Mucosa of stomach (tissue), 1 donor: ENCODE measurements at regions not wholly inside any gene's neighbourhood (a gene's known extent, or its start where the extent isn't known, plus 50 kb on each side); places are given as distances from the start of the nearest gene placed in this dataset.

Experiments
- H3K27me3 ChIP-seq: one replicate; pipeline ENCODE4 v1.7.0; 2013; ENCODE audit warnings: mild to moderate bottlenecking, low read length; ENCODE audit not compliant: control insufficient read depth, insufficient read depth
- H3K36me3 ChIP-seq: one replicate; pipeline ENCODE4 v1.7.0; 2013; ENCODE audit warnings: low read length; ENCODE audit not compliant: control insufficient read depth, insufficient read depth
- H3K4me1 ChIP-seq: one replicate; pipeline ENCODE4 v1.7.0; 2013; ENCODE audit warnings: mild to moderate bottlenecking, low read length; ENCODE audit not compliant: control insufficient read depth, insufficient read depth
- H3K4me3 ChIP-seq: one replicate; pipeline ENCODE4 v1.7.0; 2013; ENCODE audit warnings: low read length
- H3K9ac ChIP-seq: one replicate; pipeline ENCODE4 v1.7.0; 2013; ENCODE audit warnings: mild to moderate bottlenecking, low read length, moderate library complexity
- H3K9me3 ChIP-seq: one replicate; pipeline ENCODE4 v1.7.0; 2013; ENCODE audit warnings: mild to moderate bottlenecking, low read length, moderate library complexity; ENCODE audit not compliant: control insufficient read depth
- donor health status: Pancreatic carcinoma.

GRCh38 chr20:41895241-41896032 is 277.3 kb upstream of the CHD6 start:
- no peaks in the 10 kb centered on the region for H3K9me3 ChIP-seq
- no peak overlapping the region for H3K4me3 ChIP-seq
- no peaks in the 10 kb centered on the region for H3K4me1 ChIP-seq
- H3K9ac ChIP-seq, result no peak overlapping the region
- H3K36me3 ChIP-seq, result no peaks in the 10 kb centered on the region
- no peaks in the 10 kb centered on the region for H3K27me3 ChIP-seq

- H3K9me3 ChIP-seq, result no peaks in the 10 kb centered on the region
- H3K4me1 ChIP-seq, result no peaks in the 10 kb centered on the region
- no peak overlapping the region for H3K9ac ChIP-seq
- no peaks in the 10 kb centered on the region for H3K27me3 ChIP-seq
- no peaks in the 10 kb centered on the region for H3K36me3 ChIP-seq
- no peak overlapping the region for H3K4me3 ChIP-seq
Observed at GRCh38 chr20:41894255-41894963, 276.2 kb upstream of the CHD6 start.

DNA sequence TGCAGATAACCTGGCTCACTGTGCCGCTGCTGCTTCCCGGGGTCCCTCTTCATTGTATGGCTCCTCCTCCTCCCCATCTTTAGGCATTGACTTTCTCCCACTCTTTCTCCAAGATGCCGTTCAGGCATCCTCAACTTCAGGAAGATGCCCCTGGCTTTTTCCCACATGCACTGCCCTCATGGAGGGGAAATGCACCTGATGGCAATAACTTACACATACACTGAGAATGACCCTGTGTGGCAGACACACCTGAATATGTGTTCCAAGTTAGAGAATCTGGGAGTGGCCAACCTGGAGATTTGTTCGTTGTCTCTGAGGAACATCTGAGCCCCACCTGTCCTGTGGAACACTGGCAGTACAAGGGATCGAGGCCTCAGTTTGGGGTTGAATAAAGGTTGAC is 273.9 kb upstream of the CHD6 start:
- no peaks in the 10 kb centered on the region for H3K36me3 ChIP-seq
- H3K4me3 ChIP-seq, result no peak overlapping the region
- H3K27me3 ChIP-seq, result no peaks in the 10 kb centered on the region
- no peaks in the 10 kb centered on the region for H3K4me1 ChIP-seq
- no peak overlapping the region for H3K9ac ChIP-seq
- no peaks in the 10 kb centered on the region for H3K9me3 ChIP-seq

DNA sequence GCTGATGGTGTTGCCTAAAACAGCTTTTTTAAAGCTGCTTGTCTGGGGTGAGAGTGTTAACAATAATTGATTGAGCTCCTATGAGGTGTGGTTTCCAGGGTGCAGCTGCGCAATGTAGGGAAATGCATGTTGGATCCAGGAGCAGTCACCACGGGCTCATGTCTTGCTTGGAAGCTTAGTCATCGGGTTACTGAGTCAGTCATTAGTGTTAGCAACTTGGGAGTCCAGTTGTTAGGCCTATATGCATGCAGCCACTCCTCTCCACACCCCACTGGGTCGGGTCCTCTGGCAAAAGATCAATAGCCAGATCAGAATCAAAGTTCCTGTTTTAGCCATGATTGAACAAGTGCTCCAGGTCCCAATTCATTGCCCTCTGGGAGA is 271.7 kb upstream of the CHD6 start:
- H3K9ac ChIP-seq, result no peak overlapping the region
- H3K4me3 ChIP-seq, result no peak overlapping the region
- no peaks in the 10 kb centered on the region for H3K4me1 ChIP-seq
- no peaks in the 10 kb centered on the region for H3K27me3 ChIP-seq
- no peaks in the 10 kb centered on the region for H3K36me3 ChIP-seq
- no peaks in the 10 kb centered on the region for H3K9me3 ChIP-seq

DNA sequence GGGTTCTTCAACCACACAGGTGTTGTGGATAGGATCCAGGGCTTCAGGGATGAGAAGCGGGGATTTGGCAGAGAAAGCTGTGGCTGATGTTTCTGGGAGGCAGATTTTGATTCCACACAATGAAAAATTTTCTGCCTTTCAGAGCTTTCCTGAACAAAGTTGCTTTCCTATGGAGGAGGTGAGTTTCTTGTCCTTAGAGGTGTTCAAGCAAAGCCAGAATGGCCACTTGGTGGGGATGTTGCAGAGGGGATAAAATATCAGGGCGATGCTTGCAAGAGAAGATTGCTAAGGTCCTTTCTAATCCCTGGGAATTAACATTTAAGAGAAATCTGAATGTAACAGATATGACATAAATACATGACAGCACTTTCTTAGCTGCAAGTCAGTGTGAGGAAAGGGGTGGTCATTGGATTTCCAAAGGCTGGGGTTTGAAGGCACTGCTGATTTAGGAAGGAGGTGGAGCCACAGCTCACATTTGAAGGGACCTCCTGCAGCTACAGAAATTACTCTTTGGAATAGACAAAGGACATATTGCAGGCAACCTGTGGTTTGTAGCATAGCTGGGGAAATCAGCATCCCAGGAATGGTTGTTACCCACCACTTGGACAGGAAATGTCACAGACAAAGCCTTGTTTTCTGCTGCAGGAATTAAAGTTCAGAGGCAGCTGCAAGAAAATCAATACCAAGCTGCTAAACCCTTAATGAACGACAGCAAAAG is 271.1 kb upstream of the CHD6 start:
- Histone ChIP-seq H3K9me3 (no peaks in the 10 kb centered on the region), H3K27me3 (no peaks in the 10 kb centered on the region), H3K4me3 (no peak overlapping the region), H3K4me1 (no peaks in the 10 kb centered on the region), H3K9ac (no peak overlapping the region), H3K36me3 (no peaks in the 10 kb centered on the region)

DNA sequence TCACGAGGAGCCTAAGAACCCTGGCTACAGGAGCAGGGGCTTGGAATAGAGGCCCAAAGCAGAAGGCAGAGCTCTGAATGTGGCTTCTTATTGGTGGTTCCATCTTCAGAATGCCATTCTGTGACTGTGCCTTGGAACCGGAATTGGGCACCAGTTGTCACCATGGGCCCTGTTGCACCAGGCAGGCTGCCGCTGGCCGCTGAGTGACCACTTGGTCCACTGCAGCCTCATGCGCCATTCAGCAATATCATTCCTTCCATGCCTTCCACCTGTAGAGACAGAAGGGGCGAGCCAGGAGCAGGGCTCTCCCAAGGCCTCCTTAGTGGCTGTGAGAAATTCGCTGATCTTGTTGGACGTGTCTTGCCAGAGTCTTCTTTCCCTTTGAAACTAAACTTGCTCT is 270.3 kb upstream of the CHD6 start:
- no peaks in the 10 kb centered on the region for H3K4me1 ChIP-seq
- H3K9ac ChIP-seq, result no peak overlapping the region
- no peaks in the 10 kb centered on the region for H3K27me3 ChIP-seq
- H3K36me3 ChIP-seq, result no peaks in the 10 kb centered on the region
- no peaks in the 10 kb centered on the region for H3K9me3 ChIP-seq
- no peak overlapping the region for H3K4me3 ChIP-seq

GRCh38 chr20:41887500-41887899 is 269.3 kb upstream of the CHD6 start:
- Histone ChIP-seq H3K36me3 (no peaks in the 10 kb centered on the region), H3K27me3 (no peaks in the 10 kb centered on the region), H3K4me1 (no peaks in the 10 kb centered on the region), H3K9me3 (no peaks in the 10 kb centered on the region), H3K4me3 (no peak overlapping the region), H3K9ac (no peak overlapping the region)

DNA sequence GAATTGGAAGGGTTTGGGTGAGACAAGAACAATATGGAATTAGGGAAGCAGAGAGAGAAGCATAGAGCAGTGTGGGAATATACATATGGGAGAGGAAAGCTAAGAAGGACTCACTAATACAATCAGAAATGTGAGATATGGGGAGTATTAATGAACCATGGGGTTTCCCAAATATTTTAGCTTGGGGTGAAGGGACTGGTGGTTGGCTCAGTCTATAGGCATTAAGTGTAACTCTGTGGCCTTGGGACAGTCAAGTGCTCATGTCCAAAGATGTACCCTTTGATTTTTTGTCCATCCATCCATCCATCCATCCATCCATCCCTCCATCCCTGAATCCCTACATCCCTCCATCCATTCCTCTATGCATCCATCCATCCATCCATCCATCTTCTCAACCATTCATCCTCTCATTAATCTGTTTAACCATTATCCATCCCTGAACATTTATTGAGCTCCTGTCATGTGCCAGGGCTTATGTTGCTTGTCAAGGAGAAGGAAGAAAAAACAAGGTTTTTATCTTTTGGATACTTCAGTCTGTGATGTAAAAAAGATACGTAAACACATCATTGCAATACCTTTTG is 263.4 kb upstream of the CHD6 start:
- no peaks in the 10 kb centered on the region for H3K27me3 ChIP-seq
- no peaks in the 10 kb centered on the region for H3K4me1 ChIP-seq
- no peak overlapping the region for H3K4me3 ChIP-seq
- H3K9ac ChIP-seq, result no peak overlapping the region
- H3K36me3 ChIP-seq, result no peaks in the 10 kb centered on the region
- H3K9me3 ChIP-seq, result no peaks in the 10 kb centered on the region

DNA sequence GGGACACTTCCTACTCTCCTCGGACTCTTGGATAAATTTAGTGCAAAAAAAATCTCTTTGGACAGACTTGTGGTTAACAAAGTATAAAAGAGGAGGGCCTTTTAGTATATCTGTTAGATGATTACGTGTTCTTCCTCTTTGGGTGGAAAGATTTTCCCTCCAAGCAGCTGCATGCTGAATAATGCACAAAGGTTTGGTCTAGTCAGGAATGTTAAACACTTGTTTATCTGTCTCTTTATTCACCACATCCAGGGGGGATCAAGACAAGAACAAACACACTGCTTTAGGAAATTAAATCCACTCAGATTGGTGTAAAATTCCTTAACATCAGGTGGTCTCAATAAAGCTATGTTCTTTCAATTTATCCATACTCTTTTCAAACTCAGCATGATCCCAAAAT is 260.9 kb upstream of the CHD6 start:
- H3K4me1 ChIP-seq, result no peaks in the 10 kb centered on the region
- H3K36me3 ChIP-seq, result no peaks in the 10 kb centered on the region
- H3K9me3 ChIP-seq, result no peaks in the 10 kb centered on the region
- H3K9ac ChIP-seq, result no peak overlapping the region
- H3K27me3 ChIP-seq, result no peaks in the 10 kb centered on the region
- H3K4me3 ChIP-seq, result no peak overlapping the region

GRCh38 chr20:41877911-41878310 is 259.7 kb upstream of the CHD6 start:
- H3K4me1 ChIP-seq, result no peaks in the 10 kb centered on the region
- no peak overlapping the region for H3K4me3 ChIP-seq
- H3K9me3 ChIP-seq, result no peaks in the 10 kb centered on the region
- H3K9ac ChIP-seq, result no peak overlapping the region
- H3K36me3 ChIP-seq, result no peaks in the 10 kb centered on the region
- H3K27me3 ChIP-seq, result no peaks in the 10 kb centered on the region

GRCh38 chr20:41874658-41875057 is 256.5 kb upstream of the CHD6 start:
- no peaks in the 10 kb centered on the region for H3K9me3 ChIP-seq
- H3K4me3 ChIP-seq, result no peak overlapping the region
- no peaks in the 10 kb centered on the region for H3K36me3 ChIP-seq
- no peaks in the 10 kb centered on the region for H3K4me1 ChIP-seq
- H3K9ac ChIP-seq, result no peak overlapping the region
- H3K27me3 ChIP-seq, result no peaks in the 10 kb centered on the region

DNA sequence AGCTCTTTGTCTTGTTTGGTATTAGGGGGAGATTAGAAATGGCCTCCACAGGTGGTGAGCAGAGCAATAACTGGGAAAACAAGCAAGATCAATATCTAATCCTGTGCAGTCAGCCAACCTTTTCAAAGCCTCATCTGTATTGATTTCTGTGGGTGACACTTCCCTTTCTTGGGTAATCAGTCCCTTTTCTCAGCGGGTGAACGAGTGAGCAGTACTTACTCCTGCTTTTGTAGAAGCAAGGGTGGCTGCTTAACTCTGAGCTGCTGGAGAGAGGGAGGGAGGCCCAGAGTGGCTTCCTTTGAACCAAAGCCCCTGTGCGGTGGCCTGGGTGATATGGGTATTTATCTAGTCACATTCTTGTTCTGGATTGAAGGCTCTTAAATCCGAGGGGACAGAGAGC is 254.8 kb upstream of the CHD6 start:
- H3K36me3 ChIP-seq, result no peaks in the 10 kb centered on the region
- H3K9me3 ChIP-seq, result no peaks in the 10 kb centered on the region

More for the DNA sequence above, 254.8 kb upstream of the CHD6 start:
- Histone ChIP-seq H3K4me1 (no peaks in the 10 kb centered on the region), H3K27me3 (no peaks in the 10 kb centered on the region), H3K4me3 (no peak overlapping the region), H3K9ac (no peak overlapping the region)
